ENCODE measurements at regions not wholly inside any gene's neighbourhood (a gene's known extent, or its start where the extent isn't known, plus 50 kb on each side); places are given as distances from the start of the nearest gene placed in this dataset.

- Histone ChIP-seq H3K4me1 (replicated peaks; ENCODE audit: insufficient read depth) (0 out of 2 replicates have a peak, but pooled peaks cover 6% of the 10 kb centered on the region), H3K9me2 (ENCODE audit: insufficient read depth) (no peaks in the 10 kb centered on the region), H3K79me2 (ENCODE audit: low read depth) (no peaks in the 10 kb centered on the region), H2AFZ (no peak overlapping the region), H3K27me3 (ENCODE audit: insufficient read depth, low read depth) (no peaks in the 10 kb centered on the region), H3K4me3 (no peak overlapping the region), H3K9me3 (ENCODE audit: insufficient read depth, low read depth) (no peaks in the 10 kb centered on the region), H3F3A (ENCODE audit: insufficient read depth, low read depth) (no peaks in the 10 kb centered on the region), H3K27ac (no peak overlapping the region), H3K36me3 (ENCODE audit: low read depth) (no peaks in the 10 kb centered on the region), H3K4me2 (no peak overlapping the region), H4K20me1 (ENCODE audit: insufficient read depth) (no peaks in the 10 kb centered on the region)
- CTCF ChIA-PET = no interaction called here
- BruUV-seq (replicated peaks) = no TSS peak
- no peak for DNase-seq
- no peak for TF ChIP-seq EZH2 (IDR thresholded peaks at IDR 0.05; ENCODE audit: low read depth)
- TF ChIP-seq CTCF (conservative IDR thresholded peaks at IDR 0.05) = peak; percentile 31; the same call in 1 of the 2 replicates
- POLR2A ChIA-PET (ENCODE audit: unreplicated experiment) = no interaction called here
- intact Hi-C loops (cut with micrococcal nuclease; ENCODE audit: unreplicated experiment) = loop anchor here (5.0 kb wide), 1 partner anchor 427 kb away; the partner anchor contains the start of gene JAG1
These were observed 425.1 kb upstream of the JAG1 start for GRCh38 chr20:11098888-11099287.

- no peaks in the 10 kb centered on the region for H3K9me2 ChIP-seq (ENCODE audit: insufficient read depth)
- no peak overlapping the region for H2AFZ ChIP-seq
- no peaks in the 10 kb centered on the region for H3K9me3 ChIP-seq (ENCODE audit: insufficient read depth, low read depth)
- H3F3A ChIP-seq (ENCODE audit: insufficient read depth, low read depth) = no peaks in the 10 kb centered on the region
- TF ChIP-seq CTCF (conservative IDR thresholded peaks at IDR 0.05) (no peak), EZH2 (IDR thresholded peaks at IDR 0.05; ENCODE audit: low read depth) (no peak)
- H3K27me3 ChIP-seq (ENCODE audit: insufficient read depth, low read depth) = no peaks in the 10 kb centered on the region
- no TSS peak for BruUV-seq (replicated peaks)
- H3K36me3 ChIP-seq (ENCODE audit: low read depth) = no peaks in the 10 kb centered on the region
- no peak for DNase-seq
- ChIA-PET CTCF (no interaction called here), POLR2A (ENCODE audit: unreplicated experiment) (no interaction called here)
- H3K4me1 ChIP-seq (replicated peaks; ENCODE audit: insufficient read depth) = 0 out of 2 replicates have a peak, but pooled peaks cover 6% of the 10 kb centered on the region
- H3K79me2 ChIP-seq (ENCODE audit: low read depth) = no peaks in the 10 kb centered on the region
- no peaks in the 10 kb centered on the region for H4K20me1 ChIP-seq (ENCODE audit: insufficient read depth)
- no peak overlapping the region for H3K4me3 ChIP-seq
- no peak overlapping the region for H3K27ac ChIP-seq
- no peak overlapping the region for H3K4me2 ChIP-seq
- intact Hi-C loops (cut with micrococcal nuclease; ENCODE audit: unreplicated experiment) = no loop called here
These were observed 427.4 kb upstream of the JAG1 start for GRCh38 chr20:11101243-11101642.

GRCh38 chr20:11101696-11102095 is 427.9 kb upstream of the JAG1 start:
- no peaks in the 10 kb centered on the region for H3K27me3 ChIP-seq (ENCODE audit: insufficient read depth, low read depth)
- no peaks in the 10 kb centered on the region for H4K20me1 ChIP-seq (ENCODE audit: insufficient read depth)
- no peaks in the 10 kb centered on the region for H3K9me2 ChIP-seq (ENCODE audit: insufficient read depth)
- H3K4me1 ChIP-seq (replicated peaks; ENCODE audit: insufficient read depth) = 0 out of 2 replicates have a peak, but pooled peaks cover 6% of the 10 kb centered on the region
- no peak overlapping the region for H2AFZ ChIP-seq
- no peaks in the 10 kb centered on the region for H3K9me3 ChIP-seq (ENCODE audit: insufficient read depth, low read depth)
- no peaks in the 10 kb centered on the region for H3K36me3 ChIP-seq (ENCODE audit: low read depth)
- no peak for TF ChIP-seq EZH2 (IDR thresholded peaks at IDR 0.05; ENCODE audit: low read depth)
- no peak for TF ChIP-seq CTCF (conservative IDR thresholded peaks at IDR 0.05)
- H3K4me2 ChIP-seq = no peak overlapping the region
- POLR2A ChIA-PET (ENCODE audit: unreplicated experiment) = no interaction called here
- CTCF ChIA-PET = no interaction called here
- no peaks in the 10 kb centered on the region for H3F3A ChIP-seq (ENCODE audit: insufficient read depth, low read depth)
- no TSS peak for BruUV-seq (replicated peaks)
- no peak overlapping the region for H3K27ac ChIP-seq
- intact Hi-C loops (cut with micrococcal nuclease; ENCODE audit: unreplicated experiment) = no loop called here
- H3K4me3 ChIP-seq = no peak overlapping the region
- DNase-seq = no peak
- no peaks in the 10 kb centered on the region for H3K79me2 ChIP-seq (ENCODE audit: low read depth)
